A549 (cell line): ENCODE measurements at regions not wholly inside any gene's neighbourhood (a gene's known extent, or its start where the extent isn't known, plus 50 kb on each side); places are given as distances from the start of the nearest gene placed in this dataset.

Experiments used
- ATAC-seq, 2 experiments: fragments of 200-7000 bp in 1 of 2; fragments of >200 bp in 1 of 2; cut with Nextera tagmentation in 1 of 2; cut with Tn5 transposase in 1 of 2; 3 replicates each; pipeline versions ENCODE4 v1.8.0 to v1.9.1; 2018 to 2020; ENCODE audit warnings: mild to moderate bottlenecking in 1 of 2, moderate library complexity in 1 of 2
- CTCF ChIA-PET: fragments of 300-600 bp; sonication (Branson Sonifier 250); formaldehyde crosslinking; extraction: SDS; loops from one replicate; lab custom pipeline; 2021; ENCODE audit warnings: antibody characterized with exemption, inconsistent platforms; lab: Yijun Ruan, JAX
- POLR2A ChIA-PET: fragments of 350-600 bp; formaldehyde crosslinking; extraction: SDS; loops from one replicate; lab custom pipeline; 2021; ENCODE audit warnings: antibody characterized with exemption, inconsistent platforms; lab: Yijun Ruan, JAX
- DNase-seq, 2 experiments: peaks; one replicate each; pipeline versions ENCODE4 v3.0.0 to v3.0.0-alpha.2; 2011 to 2016; ENCODE audit warnings: low read depth in 1 of 2, low spot score in 1 of 2
- FAIRE-seq: peaks from 2 replicates; lab custom pipeline; 2011; peaks lifted over from hg19 to GRCh38; lab: Jason Lieb, UNC
- H3K27ac ChIP-seq, 2 experiments: fragments of >200 bp; sonication (Bioruptor Twin); formaldehyde crosslinking; 3 replicates each; pipeline ENCODE4 v1.5.1; 2016 to 2017
- H3K4me1 ChIP-seq: fragments of >200 bp; sonication (Bioruptor Twin); formaldehyde crosslinking; 3 replicates; pipeline ENCODE4 v1.6.1; 2016
- H3K4me2 ChIP-seq: fragments of >200 bp; sonication (Bioruptor Twin); formaldehyde crosslinking; 3 replicates; pipeline ENCODE4 v1.6.1; 2016
- H3K4me3 ChIP-seq: fragments of >200 bp; sonication (Bioruptor Twin); formaldehyde crosslinking; 3 replicates; pipeline ENCODE4 v1.5.1; 2016
- H3K9me3 ChIP-seq: fragments of >200 bp; sonication (Bioruptor Twin); formaldehyde crosslinking; 3 replicates; pipeline ENCODE4 v1.6.1; 2016
- CEBPB ChIP-seq, 2 experiments: fragments of >200 bp in 1 of 2; sonication (Bioruptor Twin) in 1 of 2; formaldehyde crosslinking in 1 of 2; IDR thresholded peaks; 2 replicates each; pipeline ENCODE4 v1.6.1; 2012 to 2016
- CHD2 ChIP-seq: fragments of 150-350 bp; IDR thresholded peaks from 2 replicates; pipeline ENCODE4 v1.6.1; 2014; ENCODE audit warnings: low read length; ENCODE audit not compliant: partially characterized antibody
- CTCF ChIP-seq: fragments of >200 bp; sonication (Bioruptor Twin); formaldehyde crosslinking; IDR thresholded peaks from 3 replicates; pipeline ENCODE4 v1.5.1; 2016
- ELK1 ChIP-seq: fragments of 150-350 bp; IDR thresholded peaks from 2 replicates; pipeline ENCODE4 v1.6.1; 2014; ENCODE audit warnings: low read depth, mild to moderate bottlenecking, low read length
- HMGXB4 ChIP-seq: fragments of 250-450 bp; sonication (Bioruptor Pico); IDR thresholded peaks from 2 replicates; pipeline ENCODE4 v1.5.0; 2021; ENCODE audit warnings: mild to moderate bottlenecking, moderate library complexity, borderline replicate concordance
- HOXB5 ChIP-seq: fragments of 250-450 bp; sonication (Bioruptor Pico); IDR thresholded peaks from 2 replicates; pipeline ENCODE4 v1.5.0; 2020; ENCODE audit warnings: mild to moderate bottlenecking, moderate library complexity
- JUN ChIP-seq, 2 experiments: fragments of >200 bp; sonication (Bioruptor Twin); formaldehyde crosslinking; IDR thresholded peaks; 2 replicates in 1 of 2; 3 replicates in 1 of 2; pipeline ENCODE4 v1.6.1; 2016 to 2017
- JUNB ChIP-seq: fragments of >200 bp; sonication (Bioruptor Twin); formaldehyde crosslinking; IDR thresholded peaks from 2 replicates; pipeline ENCODE4 v1.6.1; 2016
- MAX ChIP-seq: IDR thresholded peaks from 2 replicates; pipeline ENCODE4 v1.6.1; 2012
- MYC ChIP-seq: IDR thresholded peaks from 2 replicates; pipeline ENCODE4 v1.6.1; 2012; ENCODE audit warnings: mild to moderate bottlenecking, inconsistent platforms, low read length, improper control_type of control experiment, borderline replicate concordance
- NPAS2 ChIP-seq: fragments of 250-450 bp; sonication (Bioruptor Pico); IDR thresholded peaks from 2 replicates; pipeline ENCODE4 v1.8.0; 2022; ENCODE audit warnings: mild to moderate bottlenecking, moderate library complexity, borderline replicate concordance
- POLR2AphosphoS2 ChIP-seq: conservative IDR thresholded peaks from 2 replicates; pipeline ENCODE4 v1.6.1; 2012; ENCODE audit warnings: low read length, improper control_type of control experiment, inconsistent platforms
- REST ChIP-seq: fragments of 200-600 bp; sonication (generic); IDR thresholded peaks from 2 replicates; pipeline ENCODE4 v1.6.1; 2016; ENCODE audit warnings: antibody characterized with exemption, mild to moderate bottlenecking, moderate library complexity
- ZC3H11A ChIP-seq: fragments of 450-650 bp; IDR thresholded peaks from 2 replicates; pipeline ENCODE4 v1.6.1; 2014; ENCODE audit warnings: antibody characterized with exemption, mild to moderate bottlenecking
- WGBS: methylation state at CpG from one replicate; pipeline ENCODE4 v1.1.6; 2017; ENCODE audit errors: missing lambda C conversion rate; 5-methylcytosine and 5-hydroxymethylcytosine counted together

DNA sequence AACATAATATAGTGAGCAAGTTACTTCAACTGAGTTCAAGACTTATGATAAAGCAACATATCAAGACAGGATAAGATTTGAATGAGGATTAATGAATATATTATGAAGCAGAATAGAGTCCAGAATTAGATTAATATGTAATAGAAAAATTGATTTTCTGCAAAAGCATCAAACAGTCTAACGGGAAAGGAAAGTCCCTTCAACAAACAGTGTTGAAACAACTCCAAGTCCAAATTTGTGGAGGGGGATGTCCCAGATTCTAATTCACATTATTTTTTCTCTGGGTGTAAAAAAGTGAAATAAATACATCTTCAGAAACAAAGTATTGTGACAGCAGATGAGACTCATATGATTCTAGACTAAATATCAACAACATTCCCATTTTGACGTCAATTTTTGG is 289.7 kb downstream of the C6orf118 start (continued):
- TF ChIP-seq POLR2AphosphoS2: no peak

- Histone ChIP-seq H3K27ac (no peak overlapping the region), H3K4me2 (no peak overlapping the region), H3K4me1 (no peaks in the 10 kb centered on the region), H3K4me3 (no peak overlapping the region), H3K9me3 (no peaks in the 10 kb centered on the region)
- DNase-seq (no peak), ATAC-seq (no peak), FAIRE-seq (no peak)
- ChIA-PET CTCF (no interaction called here), POLR2A (no interaction called here)
- TF ChIP-seq ELK1 (no peak), HMGXB4 (no peak), JUNB (no peak), MYC (no peak), CEBPB (IDR thresholded peaks at IDR 0.05) (no peak), ZC3H11A (no peak), JUN (IDR thresholded peaks at IDR 0.05) (no peak), CHD2 (no peak), CTCF (no peak), REST (no peak), MAX (no peak), HOXB5 (no peak), NPAS2 (CRISPR knock-in tag) (no peak)
These were observed 293.7 kb downstream of the C6orf118 start for GRCh38 chr6:165015676-165016075.

DNA sequence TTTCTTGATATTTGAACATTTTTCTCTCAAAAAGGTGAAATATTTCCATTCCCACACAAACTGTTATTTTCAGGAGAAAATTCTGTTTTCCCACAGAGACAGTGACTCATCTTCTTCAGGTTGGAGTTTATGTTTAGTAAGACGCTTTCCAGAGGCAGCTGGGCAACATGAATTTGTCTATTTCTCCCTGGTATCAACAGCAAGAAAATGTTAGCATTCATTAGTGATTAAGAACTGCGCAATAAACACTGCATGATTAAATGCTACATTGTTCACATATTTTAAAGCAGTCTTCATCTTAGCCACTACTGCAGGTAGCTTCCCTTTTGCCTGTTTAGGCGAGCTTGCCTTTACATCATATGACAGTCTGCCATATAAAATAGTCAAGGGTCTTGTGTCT is 295.7 kb downstream of the C6orf118 start:
- Histone ChIP-seq H3K27ac (no peak overlapping the region), H3K4me2 (no peak overlapping the region), H3K4me1 (no peaks in the 10 kb centered on the region)
- CTCF ChIA-PET: no interaction called here
- ATAC-seq (no peak), DNase-seq (no peak)
- POLR2A ChIA-PET: no interaction called here
- TF ChIP-seq CTCF: no peak
- no peak for TF ChIP-seq POLR2AphosphoS2
- TF ChIP-seq, all 56 proteins: peak for 0
- no peaks in the 10 kb centered on the region for H3K9me3 ChIP-seq
- WGBS: 23% methylated on average over 3 of the region's 3 CpGs
- H3K4me3 ChIP-seq: no peak overlapping the region
- no peak for FAIRE-seq
